HFF-Myc (cell line): ENCODE measurements at regions not wholly inside any gene's neighbourhood (a gene's known extent, or its start where the extent isn't known, plus 50 kb on each side); places are given as distances from the start of the nearest gene placed in this dataset.
A peak's percentile ranks its signal among the peaks of the same experiment; 100 is the strongest.

Experiments
- DNase-seq: peaks from one replicate; pipeline ENCODE4 v3.0.0-alpha.2; 2011; ENCODE audit warnings: low read depth; ENCODE audit errors: extremely low read depth
- H3K4me3 ChIP-seq: replicated peaks from 2 replicates; pipeline ENCODE4 v1.5.1; 2011; ENCODE audit warnings: low read depth, mild to moderate bottlenecking, control low read depth, low read length
- CTCF ChIP-seq: IDR thresholded peaks from 2 replicates; pipeline ENCODE4 v1.5.1; 2012; ENCODE audit warnings: mild to moderate bottlenecking, low read depth, low read length, control low read depth; ENCODE audit errors: missing control alignments

DNA sequence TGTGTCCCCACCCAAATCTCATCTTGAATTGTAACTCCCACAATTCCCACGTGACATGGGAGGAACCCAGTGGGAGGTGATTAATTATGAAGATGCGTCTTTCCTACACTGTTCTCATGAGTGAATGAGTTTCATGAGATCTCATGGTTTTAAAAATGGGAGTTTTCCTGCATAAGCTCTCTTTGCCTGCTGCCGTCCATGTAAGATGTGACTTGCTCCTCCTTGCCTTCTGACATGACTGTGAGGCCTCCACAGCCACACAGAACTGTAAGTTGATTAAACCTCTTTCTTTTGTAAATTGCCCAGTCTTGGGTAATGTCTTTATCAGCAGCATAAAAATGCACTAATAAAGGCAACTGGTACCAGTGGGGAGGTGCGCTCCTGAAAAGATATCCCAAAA lies 67.7 kb upstream of the DRGX start:
- no peak for TF ChIP-seq CTCF
- no peak overlapping the region for H3K4me3 ChIP-seq
- DNase-seq = no peak

GRCh38 chr10:49458869-49459268 lies 63.0 kb upstream of the DRGX start:
- no peak for TF ChIP-seq CTCF

GRCh38 chr10:49457686-49458085 lies 61.8 kb upstream of the DRGX start:
- no peak for TF ChIP-seq CTCF
- H3K4me3 ChIP-seq = no peak overlapping the region

More at GRCh38 chr10:49458869-49459268, 63.0 kb upstream of the DRGX start:
- H3K4me3 ChIP-seq = no peak overlapping the region
- no peak for DNase-seq

GRCh38 chr10:49448924-49449323 lies 53.0 kb upstream of the DRGX start:
- H3K4me3 ChIP-seq = no peak overlapping the region

More at GRCh38 chr10:49457686-49458085, 61.8 kb upstream of the DRGX start:
- DNase-seq = peak; percentile 21

DNA sequence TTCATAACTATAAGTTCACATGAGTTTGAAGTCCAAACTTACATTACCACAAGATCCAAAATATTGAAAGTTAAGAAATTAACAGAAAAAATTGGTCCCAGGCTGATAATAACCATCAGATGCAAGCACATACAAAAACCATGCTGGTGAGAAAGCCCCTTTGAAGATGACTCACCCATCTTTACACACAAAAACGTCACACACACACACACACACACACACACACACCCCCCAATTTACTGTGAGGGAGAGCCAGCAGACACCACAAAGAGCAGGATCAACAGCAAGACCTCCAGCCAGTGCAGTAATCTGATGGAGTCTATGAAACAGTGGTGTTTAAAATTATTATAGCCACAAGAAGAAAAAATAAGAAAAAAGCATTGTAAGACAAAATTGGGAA lies 50.1 kb upstream of the DRGX start:
- no peak for TF ChIP-seq CTCF
- peak; percentile 38 for DNase-seq
- no peak overlapping the region for H3K4me3 ChIP-seq

More at GRCh38 chr10:49448924-49449323, 53.0 kb upstream of the DRGX start:
- DNase-seq = no peak
- no peak for TF ChIP-seq CTCF
